H1 (cell line): ENCODE measurements at regions not wholly inside any gene's neighbourhood (a gene's known extent, or its start where the extent isn't known, plus 50 kb on each side); places are given as distances from the start of the nearest gene placed in this dataset.

Source experiments
- CTCF ChIA-PET: fragments of 300-600 bp; sonication (Branson Sonifier 250); formaldehyde crosslinking; loops from one replicate; lab custom pipeline; 2021; ENCODE audit not compliant: partially characterized antibody; lab: Charles Lee
- POLR2A ChIA-PET: fragments of 300-600 bp; sonication (Branson Sonifier 250); formaldehyde crosslinking; loops from one replicate; lab custom pipeline; 2021; ENCODE audit warnings: inconsistent platforms; ENCODE audit not compliant: partially characterized antibody; lab: Charles Lee
- DNase-seq, 2 experiments: peaks; one replicate each; pipeline versions ENCODE4 v3.0.0 to v3.0.0-alpha.2; 2010 to 2022; ENCODE audit warnings: low spot score in 2 of 2, low read depth in 1 of 2, mixed read lengths in 1 of 2
- FAIRE-seq: peaks from 2 replicates; lab custom pipeline; 2011; peaks lifted over from hg19 to GRCh38; lab: Jason Lieb, UNC
- H2AFZ ChIP-seq: 2 replicates; pipeline ENCODE4 v1.8.1; 2012; ENCODE audit warnings: low read length, inconsistent platforms
- H2AK5ac ChIP-seq: 2 replicates; pipeline ENCODE4 v1.6.1; 2013; ENCODE audit warnings: low read depth, low read length
- H2BK120ac ChIP-seq: replicated peaks from 2 replicates; pipeline ENCODE3; 2013; ENCODE audit warnings: low read depth, low read length, inconsistent platforms
- H2BK12ac ChIP-seq: 2 replicates; pipeline ENCODE4 v1.6.1; 2013; ENCODE audit warnings: low read depth, low read length
- H2BK15ac ChIP-seq: 2 replicates; pipeline ENCODE4 v1.6.1; 2013; ENCODE audit warnings: low read length
- H2BK20ac ChIP-seq: 2 replicates; pipeline ENCODE4 v1.6.1; 2013; ENCODE audit warnings: low read length
- H2BK5ac ChIP-seq: 2 replicates; pipeline ENCODE4 v1.6.1; 2013; ENCODE audit warnings: low read depth, low read length
- H3K14ac ChIP-seq: 2 replicates; pipeline ENCODE4 v1.6.1; 2013; ENCODE audit warnings: inconsistent platforms; ENCODE audit not compliant: insufficient read length
- H3K18ac ChIP-seq: 2 replicates; pipeline ENCODE4 v1.6.1; 2013; ENCODE audit warnings: low read length; ENCODE audit errors: extremely low read depth
- H3K23ac ChIP-seq: 2 replicates; pipeline ENCODE4 v1.6.1; 2013; ENCODE audit warnings: inconsistent platforms; ENCODE audit not compliant: insufficient read length
- H3K23me2 ChIP-seq: 2 replicates; pipeline ENCODE4 v1.6.1; 2013; ENCODE audit warnings: low read depth, low read length
- H3K27ac ChIP-seq: 2 replicates; pipeline ENCODE4 v1.6.1; 2011; ENCODE audit warnings: low read depth, low read length, inconsistent platforms
- H3K27me3 ChIP-seq, 4 experiments: replicated peaks in 1 of 4; 1 replicate in 1 of 4; 2 replicates in 3 of 4; pipeline versions ENCODE4 v1.6.1 to v1.8.1; 2011 to 2013; ENCODE audit warnings: low read length in 3 of 4, mild to moderate bottlenecking in 3 of 4, inconsistent platforms in 2 of 4, mixed read lengths in 2 of 4, moderate library complexity in 1 of 4; ENCODE audit not compliant: control insufficient read depth in 3 of 4, insufficient read depth in 3 of 4; ENCODE audit errors: extremely low read depth in 1 of 4
- H3K36me3 ChIP-seq, 4 experiments: 2 replicates each; pipeline versions ENCODE4 v1.6.1 to v1.8.1; 2011 to 2013; ENCODE audit warnings: mild to moderate bottlenecking in 4 of 4, low read length in 3 of 4, moderate library complexity in 2 of 4, control low read depth in 1 of 4, inconsistent platforms in 1 of 4; ENCODE audit not compliant: insufficient read depth in 4 of 4, control insufficient read depth in 2 of 4
- H3K4ac ChIP-seq: replicated peaks from 2 replicates; pipeline ENCODE3; 2013; ENCODE audit warnings: low read length, low read depth, mixed read lengths, inconsistent platforms; ENCODE audit not compliant: insufficient read length
- H3K4me1 ChIP-seq, 4 experiments: replicated peaks in 1 of 4; 1 replicate in 1 of 4; 2 replicates in 3 of 4; pipeline versions ENCODE4 v1.6.1 to v1.8.1; 2011 to 2013; ENCODE audit warnings: low read length in 3 of 4, inconsistent platforms in 2 of 4, mixed read lengths in 1 of 4; ENCODE audit not compliant: insufficient read depth in 4 of 4, control insufficient read depth in 3 of 4
- H3K4me2 ChIP-seq, 2 experiments: 2 replicates each; pipeline versions ENCODE4 v1.6.1 to v1.8.1; 2011 to 2013; ENCODE audit warnings: low read depth in 2 of 2, low read length in 2 of 2, control low read depth in 1 of 2, inconsistent platforms in 1 of 2, mild to moderate bottlenecking in 1 of 2; ENCODE audit not compliant: insufficient read depth in 1 of 2
- H3K4me3 ChIP-seq, 4 experiments: fragments of 200-600, 300-600 bp in 1 of 4; sonication (generic), shearing (Covaris generic), sonication (Bioruptor Twin) in 1 of 4; 2 replicates each; pipeline versions ENCODE4 v1.5.1 to v1.8.1; 2011 to 2016; ENCODE audit warnings: low read length in 4 of 4, low read depth in 3 of 4, control low read depth in 2 of 4, inconsistent platforms in 2 of 4, mild to moderate bottlenecking in 2 of 4, mixed read lengths in 1 of 4, moderate library complexity in 1 of 4; ENCODE audit not compliant: insufficient read depth in 2 of 4; ENCODE audit errors: extremely low read depth in 1 of 4
- H3K56ac ChIP-seq: replicated peaks from 2 replicates; pipeline ENCODE3; 2013; ENCODE audit warnings: low read depth, mild to moderate bottlenecking, mixed read lengths, low read length, inconsistent platforms; ENCODE audit not compliant: insufficient read length
- H3K79me1 ChIP-seq: 2 replicates; pipeline ENCODE4 v1.6.1; 2013; ENCODE audit warnings: low read depth, low read length, control low read depth
- H3K79me2 ChIP-seq, 2 experiments: 2 replicates each; pipeline versions ENCODE4 v1.6.1 to v1.8.1; 2012 to 2013; ENCODE audit warnings: low read length in 2 of 2, mild to moderate bottlenecking in 2 of 2, inconsistent platforms in 1 of 2; ENCODE audit not compliant: insufficient read depth in 2 of 2, control insufficient read depth in 1 of 2
- H3K9ac ChIP-seq, 4 experiments: replicated peaks in 1 of 4; 1 replicate in 1 of 4; 2 replicates in 3 of 4; pipeline versions ENCODE4 v1.6.1 to v1.8.1; 2011 to 2013; ENCODE audit warnings: low read depth in 3 of 4, low read length in 3 of 4, control low read depth in 2 of 4, mild to moderate bottlenecking in 2 of 4, moderate library complexity in 2 of 4, inconsistent platforms in 1 of 4; ENCODE audit errors: extremely low read depth in 1 of 4
- H3K9me3 ChIP-seq, 2 experiments: 2 replicates each; pipeline versions ENCODE4 v1.6.1 to v1.8.1; 2012 to 2013; ENCODE audit warnings: mild to moderate bottlenecking in 2 of 2, moderate library complexity in 2 of 2, control low read depth in 1 of 2, inconsistent platforms in 1 of 2, low read depth in 1 of 2, low read length in 1 of 2, mixed read lengths in 1 of 2; ENCODE audit not compliant: insufficient read depth in 2 of 2
- H4K20me1 ChIP-seq, 2 experiments: replicated peaks in 1 of 2; 2 replicates each; pipeline versions ENCODE3 to v1.8.1; 2011 to 2013; ENCODE audit warnings: inconsistent platforms in 2 of 2, low read length in 2 of 2, mild to moderate bottlenecking in 1 of 2; ENCODE audit not compliant: insufficient read depth in 2 of 2, control insufficient read depth in 1 of 2
- H4K5ac ChIP-seq: 2 replicates; pipeline ENCODE4 v1.6.1; 2013; ENCODE audit warnings: low read length, low read depth, mixed read lengths, inconsistent platforms; ENCODE audit not compliant: insufficient read length
- H4K8ac ChIP-seq: 2 replicates; pipeline ENCODE4 v1.8.0; 2013; ENCODE audit warnings: mild to moderate bottlenecking, moderate library complexity, low read length, inconsistent platforms; ENCODE audit not compliant: insufficient read depth; ENCODE audit errors: extremely low read depth
- H4K91ac ChIP-seq: replicated peaks from 2 replicates; pipeline ENCODE3; 2013; ENCODE audit warnings: low read length, mixed read lengths, inconsistent platforms; ENCODE audit not compliant: insufficient read length
- POLR2A ChIP-seq, 2 experiments: IDR thresholded peaks; 1 replicate in 1 of 2; 2 replicates in 1 of 2; pipeline ENCODE4 v1.6.1; 2011; ENCODE audit warnings: low read depth in 2 of 2, low read length in 2 of 2, mild to moderate bottlenecking in 2 of 2; ENCODE audit errors: control extremely low read depth in 1 of 2
- TAF7 ChIP-seq: optimal IDR thresholded peaks from 2 replicates; pipeline ENCODE3; 2011; ENCODE audit warnings: low read depth, mild to moderate bottlenecking, inconsistent platforms, low read length, moderate library complexity, borderline replicate concordance
- WGBS, 2 experiments: shearing (Covaris generic) in 1 of 2; methylation state at CpG; one replicate each; pipeline versions ENCODE4 v1.1.6 to v1.1.7; 2013 to 2015; ENCODE audit warnings: low lambda C conversion rate in 2 of 2, mixed read lengths in 2 of 2, inconsistent platforms in 1 of 2, low coverage in 1 of 2, missing lambda C conversion rate in 1 of 2; ENCODE audit not compliant: insufficient replicate concordance in 2 of 2, insufficient coverage in 1 of 2, insufficient read length in 1 of 2; ENCODE audit errors: extremely low coverage in 1 of 2, missing lambda C conversion rate in 1 of 2; 5-methylcytosine and 5-hydroxymethylcytosine counted together

GRCh38 chr1:235022981-235023710, 105.5 kb downstream of the TOMM20 start:
- CTCF ChIA-PET = interaction anchor here (1.0 to 1.4 kb wide), 4 partner anchors 15 to 524 kb away, joined by 3 to 5 read pairs (median 4); no protein-coding TSS in a partner anchor

More at GRCh38 chr1:235022981-235023710, 105.5 kb downstream of the TOMM20 start:
- 80% methylated on average over 13 of the region's 13 CpGs; no CpG with 5 or more reads in 1 of the 2 experiments for WGBS, 2 experiments
- H2BK20ac ChIP-seq = no peak overlapping the region
- peak overlapping the region; percentile 49; the same call in 1 of the 2 replicates for H2AFZ ChIP-seq
- no peak overlapping the region for H3K9ac ChIP-seq
- H3K23me2 ChIP-seq = no peaks in the 10 kb centered on the region
- no peak overlapping the region for H2AK5ac ChIP-seq
- no peaks in the 10 kb centered on the region; a peak in 1 of 7 replicates for H3K27me3 ChIP-seq
- H4K91ac ChIP-seq = no peak overlapping the region
- H3K18ac ChIP-seq = 0 out of 2 replicates have a peak overlapping the region, but pooled peaks have one; percentile 3
- H2BK15ac ChIP-seq = no peak overlapping the region
- H2BK120ac ChIP-seq = no peak overlapping the region
- H3K14ac ChIP-seq = no peak overlapping the region
- no peak overlapping the region for H3K4me3 ChIP-seq
- no peaks in the 10 kb centered on the region for H3K36me3 ChIP-seq
- no peak overlapping the region for H4K8ac ChIP-seq
- H3K4me2 ChIP-seq = peak overlapping the region in 1 of 2 experiments; percentile 26; a peak in 1 of 4 replicates
- H3K9me3 ChIP-seq = peaks cover 2 to 7% of the 10 kb centered on the region in 2 experiments; a peak in 1 of 4 replicates
- H2BK12ac ChIP-seq = 0 out of 2 replicates have a peak overlapping the region, but pooled peaks have one; percentile 75
- peaks cover 0 to 12% (median 7%) of the 10 kb centered on the region in 4 experiments; a peak in 5 of 7 replicates for H3K4me1 ChIP-seq
- no peak overlapping the region for H3K4ac ChIP-seq
- H4K20me1 ChIP-seq = no peaks in the 10 kb centered on the region
- no peak for DNase-seq
- H3K79me1 ChIP-seq = no peaks in the 10 kb centered on the region
- H3K79me2 ChIP-seq = no peaks in the 10 kb centered on the region
- FAIRE-seq = no peak
- H3K23ac ChIP-seq = no peak overlapping the region
- H2BK5ac ChIP-seq = no peak overlapping the region
- H4K5ac ChIP-seq = no peak overlapping the region
- POLR2A ChIA-PET = interaction anchor here (0.6 to 1.1 kb wide), 2 partner anchors 35 to 47 kb away, joined by 3 to 4 read pairs; no protein-coding TSS in a partner anchor
- H3K27ac ChIP-seq = no peak overlapping the region
- TF ChIP-seq TAF7 = peak; percentile 36
- no peak for TF ChIP-seq POLR2A (IDR thresholded peaks at IDR 0.05; ENCODE audit: control extremely low read depth in 1 of 2, low read depth in 2 of 2, low read length in 2 of 2)
- H3K56ac ChIP-seq = no peak overlapping the region
